ENCODE measurements at regions not wholly inside any gene's neighbourhood (a gene's known extent, or its start where the extent isn't known, plus 50 kb on each side); places are given as distances from the start of the nearest gene placed in this dataset.

DNA sequence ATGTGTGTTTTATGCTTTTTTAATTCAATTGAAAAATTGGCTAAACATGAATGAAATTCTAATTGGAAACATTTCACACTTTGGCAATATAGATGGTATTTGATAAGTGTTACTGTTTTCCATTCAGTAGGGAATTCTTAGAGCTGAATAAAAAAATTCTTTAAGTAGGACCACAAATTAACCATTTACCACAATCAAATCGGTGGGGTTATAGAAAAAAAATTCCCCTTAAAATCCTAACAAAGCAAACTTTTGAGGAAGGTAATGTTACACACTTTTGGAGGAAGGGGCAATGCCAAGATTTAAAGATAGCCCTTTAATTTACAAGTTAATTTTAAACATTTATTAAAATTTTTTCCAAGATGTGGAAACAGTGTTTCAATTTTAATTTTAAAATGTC is 279.0 kb upstream of the FIGN start:
- Histone ChIP-seq H3K36me3 (no peaks in the 10 kb centered on the region), H3K4me3 (no peak overlapping the region), H3K4me1 (replicated peaks) (no peaks in the 10 kb centered on the region), H3K27me3 (replicated peaks; ENCODE audit: insufficient read depth) (no peaks in the 10 kb centered on the region), H3K9me3 (no peaks in the 10 kb centered on the region), H3K27ac (no peak overlapping the region)
- 56% methylated on average over 1 of the region's 1 CpG for WGBS
- DNase-seq (ENCODE audit: low spot score), result no peak
- intact Hi-C loops (cut with DNase I), result no loop called here
- TF ChIP-seq POLR2A (IDR thresholded peaks at IDR 0.05), result no peak
- TF ChIP-seq POLR2AphosphoS5 (IDR thresholded peaks at IDR 0.05), result no peak
- TF ChIP-seq CTCF (IDR thresholded peaks at IDR 0.05), result no peak

DNA sequence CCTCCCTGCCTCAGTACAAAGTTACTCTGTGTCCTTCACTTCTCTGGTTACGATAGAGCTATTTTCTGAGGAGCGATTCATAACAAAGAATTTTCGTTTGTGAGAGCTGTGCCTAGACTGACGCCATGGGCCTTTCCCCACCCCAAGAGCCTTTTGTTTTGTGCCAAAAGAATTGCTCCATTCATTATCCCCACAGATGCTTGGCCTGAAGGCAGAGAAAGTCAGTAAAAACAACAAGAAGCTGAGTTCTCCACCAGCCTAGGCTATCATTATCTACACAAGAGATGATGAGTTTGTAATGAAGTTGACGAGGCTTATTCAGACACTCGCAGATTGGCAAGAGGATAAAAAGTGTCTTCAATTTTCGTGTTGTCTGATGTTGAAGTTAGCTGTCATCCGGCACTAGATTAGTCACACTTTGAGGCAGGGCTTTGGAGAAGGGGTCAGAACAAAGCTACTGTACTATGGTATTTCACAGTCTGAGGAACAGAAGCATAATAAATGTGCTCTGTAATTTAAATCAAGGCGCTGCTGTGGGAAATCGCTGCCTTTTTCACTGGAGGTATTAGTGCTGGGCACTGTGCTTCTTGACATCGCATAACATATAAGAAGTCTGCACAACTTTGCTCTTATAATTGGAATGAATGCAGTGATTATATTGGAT is 278.4 kb upstream of the FIGN start:
- TF ChIP-seq POLR2A (IDR thresholded peaks at IDR 0.05) (no peak), CTCF (IDR thresholded peaks at IDR 0.05) (no peak)
- intact Hi-C loops (cut with DNase I), result no loop called here
- H3K27me3 ChIP-seq (replicated peaks; ENCODE audit: insufficient read depth), result no peaks in the 10 kb centered on the region

GRCh38 chr2:164012581-164012980 is 276.8 kb upstream of the FIGN start:
- Histone ChIP-seq H3K4me3 (no peak overlapping the region), H3K36me3 (no peaks in the 10 kb centered on the region), H3K9me3 (no peaks in the 10 kb centered on the region), H3K27me3 (replicated peaks; ENCODE audit: insufficient read depth) (no peaks in the 10 kb centered on the region), H3K27ac (no peak overlapping the region), H3K4me1 (replicated peaks) (no peaks in the 10 kb centered on the region)
- intact Hi-C loops (cut with DNase I), result no loop called here
- TF ChIP-seq CTCF (IDR thresholded peaks at IDR 0.05), result no peak
- TF ChIP-seq POLR2AphosphoS5 (IDR thresholded peaks at IDR 0.05), result no peak
- no peak for TF ChIP-seq POLR2A (IDR thresholded peaks at IDR 0.05)
- DNase-seq (ENCODE audit: low spot score), result no peak
- WGBS, result 93% methylated on average over 3 of the region's 3 CpGs

More for the DNA sequence above, 278.4 kb upstream of the FIGN start:
- no peak for DNase-seq (ENCODE audit: low spot score)
- H3K4me1 ChIP-seq (replicated peaks), result no peaks in the 10 kb centered on the region
- WGBS, result 71% methylated on average over 11 of the region's 11 CpGs
- H3K27ac ChIP-seq, result no peak overlapping the region
- no peaks in the 10 kb centered on the region for H3K9me3 ChIP-seq
- no peak overlapping the region for H3K4me3 ChIP-seq
- H3K36me3 ChIP-seq, result no peaks in the 10 kb centered on the region

- Histone ChIP-seq H3K4me1 (replicated peaks) (no peaks in the 10 kb centered on the region), H3K27ac (no peak overlapping the region), H3K4me3 (no peak overlapping the region), H3K27me3 (replicated peaks; ENCODE audit: insufficient read depth) (no peaks in the 10 kb centered on the region), H3K9me3 (no peaks in the 10 kb centered on the region), H3K36me3 (no peaks in the 10 kb centered on the region)
- intact Hi-C loops (cut with DNase I), result no loop called here
- TF ChIP-seq POLR2A (IDR thresholded peaks at IDR 0.05) (no peak), POLR2AphosphoS5 (IDR thresholded peaks at IDR 0.05) (no peak), CTCF (IDR thresholded peaks at IDR 0.05) (no peak)
- WGBS, result 45% methylated on average over 7 of the region's 7 CpGs
- DNase-seq (ENCODE audit: low spot score), result no peak
These were observed 274.0 kb upstream of the FIGN start for GRCh38 chr2:164009756-164010337.

DNA sequence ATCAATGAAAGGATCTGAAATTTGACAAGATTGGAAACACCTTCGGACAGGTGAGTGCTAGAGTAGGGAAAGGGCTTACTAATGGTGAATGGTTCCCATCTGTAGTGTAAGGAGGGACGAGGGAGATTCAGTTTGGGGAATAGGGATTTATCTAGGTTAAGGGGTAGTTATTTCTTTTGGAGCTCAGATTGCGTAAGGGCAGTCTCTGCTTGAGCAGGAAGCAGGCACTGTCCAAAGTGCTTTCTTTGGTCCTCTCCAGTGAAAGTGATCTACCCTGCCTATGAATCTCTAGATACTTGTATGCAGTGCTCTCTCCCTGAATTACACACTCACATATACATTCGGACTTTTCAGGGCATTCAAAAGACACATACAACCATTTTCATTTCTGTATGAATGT is 272.9 kb upstream of the FIGN start:
- 90% methylated on average over 4 of the region's 4 CpGs for WGBS

More for the DNA sequence above, 272.9 kb upstream of the FIGN start:
- Histone ChIP-seq H3K9me3 (no peaks in the 10 kb centered on the region), H3K4me1 (replicated peaks) (no peaks in the 10 kb centered on the region), H3K27me3 (replicated peaks; ENCODE audit: insufficient read depth) (no peaks in the 10 kb centered on the region), H3K27ac (no peak overlapping the region), H3K36me3 (no peaks in the 10 kb centered on the region), H3K4me3 (no peak overlapping the region)
- no peak for DNase-seq (ENCODE audit: low spot score)
- TF ChIP-seq POLR2AphosphoS5 (IDR thresholded peaks at IDR 0.05) (no peak), POLR2A (IDR thresholded peaks at IDR 0.05) (no peak), CTCF (IDR thresholded peaks at IDR 0.05) (no peak)
- intact Hi-C loops (cut with DNase I), result no loop called here
